Tibial nerve (tissue), 4 donors: ENCODE measurements at regions not wholly inside any gene's neighbourhood (a gene's known extent, or its start where the extent isn't known, plus 50 kb on each side); places are given as distances from the start of the nearest gene placed in this dataset.

Source experiments
- DNase-seq, 2 donors: peaks; one replicate each; pipeline ENCODE4 v3.0.0-alpha.2; 2019; ENCODE audit warnings: low spot score in 2 of 2
- H3K27ac ChIP-seq, 4 donors: fragments of 200-600 bp; sonication (generic) in 3 of 4; one replicate each; pipeline ENCODE4 v1.5.1; 2017 to 2019; ENCODE audit warnings: mild to moderate bottlenecking in 1 of 4
- H3K27me3 ChIP-seq, 2 donors: fragments of 200-600 bp; sonication (generic) in 1 of 2; one replicate each; pipeline versions ENCODE4 v1.5.1 to v1.6.0; 2017 to 2019
- H3K36me3 ChIP-seq, 3 donors: fragments of 200-600 bp; sonication (generic); one replicate each; pipeline ENCODE4 v1.5.1; 2018 to 2019
- H3K4me1 ChIP-seq, 4 donors: fragments of 200-600 bp; sonication (generic) in 3 of 4; one replicate each; pipeline ENCODE4 v1.5.1; 2017 to 2019
- H3K4me3 ChIP-seq, 4 donors: fragments of 200-600 bp; sonication (generic) in 3 of 4; one replicate each; pipeline ENCODE4 v1.5.1; 2017 to 2019; ENCODE audit warnings: mild to moderate bottlenecking in 1 of 4, moderate library complexity in 1 of 4
- H3K9me3 ChIP-seq, 4 donors: fragments of 200-600 bp; sonication (generic) in 3 of 4; one replicate each; pipeline ENCODE4 v1.5.1; 2017 to 2019
- CTCF ChIP-seq, 5 experiments: fragments of 200-600 bp in 3 of 5; fragments of 450-650 bp in 2 of 5; sonication (generic) in 3 of 5; IDR thresholded peaks; one replicate each; pipeline ENCODE4 v1.5.1; 2016 to 2019; ENCODE audit warnings: antibody characterized with exemption in 5 of 5, mild to moderate bottlenecking in 3 of 5, moderate library complexity in 2 of 5
- EP300 ChIP-seq, 2 donors: sonication (generic); formaldehyde crosslinking; IDR thresholded peaks; one replicate each; pipeline ENCODE4 v1.6.1; 2017; ENCODE audit warnings: antibody characterized with exemption in 2 of 2, mild to moderate bottlenecking in 1 of 2
- POLR2A ChIP-seq, 2 donors: fragments of 450-650 bp; IDR thresholded peaks; one replicate each; pipeline ENCODE4 v1.6.1; 2017; ENCODE audit warnings: antibody characterized with exemption in 2 of 2, mild to moderate bottlenecking in 2 of 2, moderate library complexity in 2 of 2
- WGBS, 2 donors: methylation state at CpG; one replicate each; pipeline ENCODE4 v1.1.5; 2018; 5-methylcytosine and 5-hydroxymethylcytosine counted together

- DNase-seq, result no peak
- no peaks in the 10 kb centered on the region for H3K27me3 ChIP-seq
- H3K36me3 ChIP-seq, result no peaks in the 10 kb centered on the region
- no peak overlapping the region for H3K4me3 ChIP-seq
- H3K27ac ChIP-seq, result no peak overlapping the region
- H3K9me3 ChIP-seq, result no peaks in the 10 kb centered on the region
- 72% methylated on average over 8 of the region's 8 CpGs for WGBS, 2 donors
- no peaks in the 10 kb centered on the region for H3K4me1 ChIP-seq
- TF ChIP-seq CTCF (IDR thresholded peaks at IDR 0.05) (no peak), EP300 (IDR thresholded peaks at IDR 0.05) (no peak), POLR2A (IDR thresholded peaks at IDR 0.05) (no peak)
Observed at GRCh38 chr13:92938486-92939020, 288.1 kb upstream of the GPC6 start.

DNA sequence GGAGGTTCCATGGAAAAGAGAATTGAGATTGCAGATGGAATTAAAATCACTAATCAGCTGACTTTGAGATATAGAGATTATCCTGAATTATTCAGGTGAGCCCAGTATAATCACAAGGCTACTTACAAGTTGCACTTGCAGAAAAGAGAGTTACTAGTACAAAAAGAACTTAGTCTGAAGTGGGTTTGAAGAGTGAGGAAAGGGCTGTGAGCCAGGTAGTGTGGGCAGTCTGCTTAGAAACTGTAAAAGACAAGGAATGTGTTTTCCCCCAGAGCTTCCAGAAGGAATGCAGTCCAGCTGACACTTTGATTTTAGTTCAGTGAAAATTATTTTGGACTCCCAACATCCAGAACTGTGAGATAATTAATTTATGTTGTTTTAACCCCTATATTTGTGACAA lies 285.4 kb upstream of the GPC6 start:
- TF ChIP-seq POLR2A (IDR thresholded peaks at IDR 0.05), result no peak
- no peak for TF ChIP-seq EP300 (IDR thresholded peaks at IDR 0.05)
- no peak for TF ChIP-seq CTCF (IDR thresholded peaks at IDR 0.05)
- no peaks in the 10 kb centered on the region for H3K36me3 ChIP-seq
- no peaks in the 10 kb centered on the region for H3K9me3 ChIP-seq
- no peaks in the 10 kb centered on the region for H3K27me3 ChIP-seq
- no peaks in the 10 kb centered on the region for H3K4me1 ChIP-seq
- no peak for DNase-seq
- no peak overlapping the region for H3K4me3 ChIP-seq
- no peak overlapping the region for H3K27ac ChIP-seq

DNA sequence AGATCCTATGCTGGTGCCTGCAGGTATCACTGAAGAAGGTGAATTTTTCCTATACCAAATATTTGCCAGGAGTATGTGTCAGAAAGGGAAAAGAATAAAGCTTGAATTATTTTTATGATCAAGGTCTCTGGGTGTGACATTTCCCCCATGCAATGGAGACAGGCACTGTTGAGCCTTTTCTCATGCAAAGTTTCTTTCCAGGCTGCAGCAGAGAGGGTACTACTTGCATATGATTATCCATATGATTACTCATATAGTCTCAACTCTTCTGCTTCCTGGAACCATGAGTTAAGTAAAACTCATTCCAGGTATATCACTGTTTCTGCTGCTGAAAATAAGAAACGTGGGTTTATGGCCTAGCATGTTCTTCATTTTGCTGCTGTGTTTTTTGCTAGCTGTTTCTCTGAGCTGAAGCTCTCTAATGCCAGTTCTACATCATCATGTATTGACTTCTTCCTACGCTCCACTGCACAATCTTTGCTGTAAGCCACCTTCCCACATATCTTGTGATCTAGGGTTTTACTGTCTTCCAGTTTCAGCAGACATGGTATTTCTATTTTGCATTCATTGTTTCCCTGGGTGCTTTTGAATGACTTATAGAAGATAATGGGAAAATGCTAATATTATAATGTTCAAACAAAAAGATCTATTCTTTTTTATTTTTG lies 278.7 kb upstream of the GPC6 start:
- Histone ChIP-seq H3K4me1 (no peaks in the 10 kb centered on the region), H3K4me3 (no peak overlapping the region), H3K36me3 (no peaks in the 10 kb centered on the region), H3K27me3 (no peaks in the 10 kb centered on the region), H3K27ac (no peak overlapping the region), H3K9me3 (no peaks in the 10 kb centered on the region)
- WGBS, 2 donors, result 70 to 88% methylated on average over 2 of the region's 2 CpGs
- no peak for TF ChIP-seq CTCF (IDR thresholded peaks at IDR 0.05)
- no peak for TF ChIP-seq EP300 (IDR thresholded peaks at IDR 0.05)
- DNase-seq, result no peak

DNA sequence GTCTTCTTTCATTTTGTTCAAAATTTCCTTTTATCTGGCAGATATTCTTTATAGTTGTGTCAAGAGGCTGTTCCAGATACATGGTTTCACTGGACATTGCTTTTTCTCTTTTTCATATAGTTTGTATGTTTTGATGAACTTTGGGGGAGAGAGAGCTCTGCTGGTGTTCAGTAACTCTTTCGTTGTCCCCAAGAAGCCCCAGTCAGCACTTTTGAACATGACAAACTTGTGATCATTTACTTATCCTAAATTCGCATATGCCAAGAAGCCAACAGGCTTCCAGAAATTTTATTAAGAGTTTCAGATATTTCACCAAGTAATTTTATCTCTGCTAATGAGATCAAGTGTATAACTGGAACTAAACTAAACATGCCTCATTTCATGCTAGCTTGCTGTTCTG lies 275.8 kb upstream of the GPC6 start:
- Histone ChIP-seq H3K4me3 (no peak overlapping the region), H3K36me3 (no peaks in the 10 kb centered on the region), H3K9me3 (no peaks in the 10 kb centered on the region), H3K27me3 (no peaks in the 10 kb centered on the region), H3K27ac (no peak overlapping the region), H3K4me1 (no peaks in the 10 kb centered on the region)
- TF ChIP-seq POLR2A (IDR thresholded peaks at IDR 0.05) (no peak), CTCF (IDR thresholded peaks at IDR 0.05) (no peak), EP300 (IDR thresholded peaks at IDR 0.05) (no peak)
- no peak for DNase-seq
- 89 to 91% methylated on average over 2 of the region's 2 CpGs for WGBS, 2 donors

- no peak for TF ChIP-seq EP300 (IDR thresholded peaks at IDR 0.05)
- no peak for TF ChIP-seq CTCF (IDR thresholded peaks at IDR 0.05)
- TF ChIP-seq POLR2A (IDR thresholded peaks at IDR 0.05), result no peak
Observed at GRCh38 chr13:92951273-92951890, 275.2 kb upstream of the GPC6 start.

More at GRCh38 chr13:92951273-92951890, 275.2 kb upstream of the GPC6 start:
- H3K27me3 ChIP-seq, result no peaks in the 10 kb centered on the region
- no peaks in the 10 kb centered on the region for H3K9me3 ChIP-seq
- no peak for DNase-seq
- 73 to 77% methylated on average over 7 of the region's 7 CpGs for WGBS, 2 donors
- no peaks in the 10 kb centered on the region for H3K4me1 ChIP-seq
- no peak overlapping the region for H3K27ac ChIP-seq
- H3K4me3 ChIP-seq, result no peak overlapping the region
- H3K36me3 ChIP-seq, result no peaks in the 10 kb centered on the region
